ENCODE measurements at regions not wholly inside any gene's neighbourhood (a gene's known extent, or its start where the extent isn't known, plus 50 kb on each side); places are given as distances from the start of the nearest gene placed in this dataset.

DNA sequence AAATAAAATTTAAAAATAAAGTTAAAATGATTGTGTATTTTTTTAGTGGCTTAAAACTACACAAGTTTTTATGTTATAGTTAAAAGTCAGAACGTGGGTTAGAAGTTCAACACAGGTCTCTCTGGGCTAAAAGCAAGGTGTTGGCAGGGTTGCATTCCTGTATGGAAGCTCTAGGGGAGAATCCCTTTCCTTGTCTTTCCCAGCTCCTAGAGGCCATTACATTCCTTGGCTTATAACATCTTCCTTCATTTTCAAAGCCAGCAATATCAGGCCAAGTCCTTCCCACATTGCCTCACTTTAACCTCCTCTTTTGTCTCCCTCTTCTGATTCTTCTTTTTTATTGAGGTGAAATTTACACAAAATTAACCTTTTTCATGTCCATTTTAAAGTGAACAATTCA lies 52.4 kb upstream of the EEPD1 start:
- TF ChIP-seq, protein P1, sequence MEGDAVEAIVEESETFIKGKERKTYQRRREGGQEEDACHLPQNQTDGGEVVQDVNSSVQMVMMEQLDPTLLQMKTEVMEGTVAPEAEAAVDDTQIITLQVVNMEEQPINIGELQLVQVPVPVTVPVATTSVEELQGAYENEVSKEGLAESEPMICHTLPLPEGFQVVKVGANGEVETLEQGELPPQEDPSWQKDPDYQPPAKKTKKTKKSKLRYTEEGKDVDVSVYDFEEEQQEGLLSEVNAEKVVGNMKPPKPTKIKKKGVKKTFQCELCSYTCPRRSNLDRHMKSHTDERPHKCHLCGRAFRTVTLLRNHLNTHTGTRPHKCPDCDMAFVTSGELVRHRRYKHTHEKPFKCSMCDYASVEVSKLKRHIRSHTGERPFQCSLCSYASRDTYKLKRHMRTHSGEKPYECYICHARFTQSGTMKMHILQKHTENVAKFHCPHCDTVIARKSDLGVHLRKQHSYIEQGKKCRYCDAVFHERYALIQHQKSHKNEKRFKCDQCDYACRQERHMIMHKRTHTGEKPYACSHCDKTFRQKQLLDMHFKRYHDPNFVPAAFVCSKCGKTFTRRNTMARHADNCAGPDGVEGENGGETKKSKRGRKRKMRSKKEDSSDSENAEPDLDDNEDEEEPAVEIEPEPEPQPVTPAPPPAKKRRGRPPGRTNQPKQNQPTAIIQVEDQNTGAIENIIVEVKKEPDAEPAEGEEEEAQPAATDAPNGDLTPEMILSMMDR (IDR thresholded peaks at IDR 0.05; ENCODE audit: extremely low read depth in 1 of 2, insufficient read depth in 1 of 2, low read depth in 1 of 2, low read length in 2 of 2) = no peak
- no peak for TF ChIP-seq JUN (IDR thresholded peaks at IDR 0.05; ENCODE audit: borderline replicate concordance, insufficient read depth, insufficient read length, low read depth)
- no peak for TF ChIP-seq POLR2A (IDR thresholded peaks at IDR 0.05; ENCODE audit: low read depth, low read length)
- TF ChIP-seq POLR2AphosphoS5 (IDR thresholded peaks at IDR 0.05; ENCODE audit: insufficient read depth, low read depth, low read length) = no peak
- no peak for TF ChIP-seq EZH2 (IDR thresholded peaks at IDR 0.05; ENCODE audit: borderline replicate concordance, low read depth, low read length, severe bottlenecking)
- no peak for TF ChIP-seq FOS (IDR thresholded peaks at IDR 0.05; ENCODE audit: borderline replicate concordance, insufficient read depth, low read length)
- no peak for TF ChIP-seq MYC (IDR thresholded peaks at IDR 0.05; ENCODE audit: low read depth, low read length)

All from endothelial cell of umbilical vein (primary cell).